Common myeloid progenitor, CD34-positive (primary cell): ENCODE measurements at regions not wholly inside any gene's neighbourhood (a gene's known extent, or its start where the extent isn't known, plus 50 kb on each side); places are given as distances from the start of the nearest gene placed in this dataset.

Experiments
- CTCF ChIA-PET: fragments of 350-600 bp; sonication (Branson Sonifier 250); formaldehyde crosslinking; loops from one replicate; lab custom pipeline; 2021; ENCODE audit warnings: antibody characterized with exemption; lab: Charles Lee
- POLR2A ChIA-PET: fragments of 350-600 bp; sonication (Branson Sonifier 250); formaldehyde crosslinking; loops from one replicate; lab custom pipeline; 2021; ENCODE audit warnings: antibody characterized with exemption; lab: Charles Lee
- DNase-seq, 3 donors: peaks; one replicate each; pipeline versions ENCODE4 v3.0.0 to v3.0.0-alpha.2; 2013
- H3K27ac ChIP-seq, 2 experiments: 1 replicate in 1 of 2; 2 replicates in 1 of 2; pipeline ENCODE4 v1.7.0; 2013; ENCODE audit warnings: inconsistent platforms in 2 of 2, low read length in 2 of 2, mild to moderate bottlenecking in 2 of 2, low read depth in 1 of 2, moderate library complexity in 1 of 2; ENCODE audit not compliant: severe bottlenecking in 2 of 2, insufficient read depth in 1 of 2, poor library complexity in 1 of 2
- H3K27me3 ChIP-seq, 5 experiments: replicated peaks in 2 of 5; 1 replicate in 3 of 5; 2 replicates in 2 of 5; pipeline versions ENCODE4 v1.6.1 to v1.7.0; 2013; ENCODE audit warnings: low read length in 4 of 5, mild to moderate bottlenecking in 2 of 5, moderate library complexity in 2 of 5, inconsistent platforms in 1 of 5; ENCODE audit not compliant: insufficient read depth in 5 of 5, control insufficient read depth in 4 of 5
- H3K36me3 ChIP-seq, 4 experiments: 1 replicate in 2 of 4; 2 replicates in 2 of 4; pipeline versions ENCODE4 v1.6.1 to v1.7.0; 2013; ENCODE audit warnings: low read length in 3 of 4, control low read depth in 1 of 4, mild to moderate bottlenecking in 1 of 4; ENCODE audit not compliant: control insufficient read depth in 4 of 4, insufficient read depth in 4 of 4
- H3K4me1 ChIP-seq, 4 experiments: 1 replicate in 3 of 4; 2 replicates in 1 of 4; pipeline versions ENCODE4 v1.6.1 to v1.7.1; 2013; ENCODE audit warnings: low read length in 3 of 4, mild to moderate bottlenecking in 3 of 4, control low read depth in 1 of 4, inconsistent platforms in 1 of 4, moderate library complexity in 1 of 4; ENCODE audit not compliant: control insufficient read depth in 4 of 4, insufficient read depth in 4 of 4; ENCODE audit errors: control extremely low read depth in 1 of 4
- H3K4me3 ChIP-seq, 7 experiments: 1 replicate in 4 of 7; 2 replicates in 3 of 7; pipeline versions ENCODE4 v1.5.1 to v1.7.0; 2013; ENCODE audit warnings: mild to moderate bottlenecking in 7 of 7, low read length in 6 of 7, moderate library complexity in 6 of 7, inconsistent platforms in 2 of 7, low read depth in 2 of 7, control low read depth in 1 of 7; ENCODE audit not compliant: insufficient read depth in 4 of 7, control insufficient read depth in 1 of 7; ENCODE audit errors: extremely low read depth in 1 of 7
- H3K9me3 ChIP-seq, 5 experiments: 1 replicate in 4 of 5; 2 replicates in 1 of 5; pipeline versions ENCODE4 v1.6.1 to v1.7.1; 2013; ENCODE audit warnings: low read length in 4 of 5, mild to moderate bottlenecking in 2 of 5, inconsistent platforms in 1 of 5, low read depth in 1 of 5, moderate library complexity in 1 of 5; ENCODE audit not compliant: control insufficient read depth in 4 of 5, insufficient read depth in 2 of 5; ENCODE audit errors: control extremely low read depth in 1 of 5
- WGBS: methylation state at CpG from one replicate; pipeline ENCODE4 v1.1.5; 2013; ENCODE audit not compliant: insufficient coverage; 5-methylcytosine and 5-hydroxymethylcytosine counted together

DNA sequence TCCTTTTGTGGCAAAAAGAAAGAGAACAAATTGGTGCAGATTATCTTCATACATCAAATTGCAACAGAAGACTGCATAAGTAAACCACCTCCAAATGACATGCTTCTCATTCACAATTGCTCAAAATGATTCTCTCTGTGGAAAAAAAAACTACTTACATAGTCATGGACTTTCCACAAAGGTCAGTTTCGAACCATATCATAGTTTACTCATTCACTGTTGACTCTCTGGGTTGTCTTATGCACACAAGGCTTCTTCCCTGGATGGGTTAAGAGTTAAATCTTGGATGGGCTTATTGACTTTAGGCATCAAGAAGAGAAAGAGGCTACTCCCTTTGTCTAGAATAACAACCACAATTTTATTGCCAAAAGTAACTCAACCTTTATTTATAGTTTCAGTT is 91.3 kb upstream of the RAB27B start:
- no peak overlapping the region for H3K4me3 ChIP-seq
- ChIA-PET POLR2A (no interaction called here), CTCF (no interaction called here)
- no peak overlapping the region for H3K27ac ChIP-seq
- no peak for DNase-seq
- peaks cover 0 to 12% (median 11%) of the 10 kb centered on the region in 5 experiments for H3K27me3 ChIP-seq
- H3K4me1 ChIP-seq: no peaks in the 10 kb centered on the region
- no peaks in the 10 kb centered on the region for H3K9me3 ChIP-seq
- no peaks in the 10 kb centered on the region for H3K36me3 ChIP-seq
- WGBS: no CpG with 5 or more reads among the region's 1 CpG

DNA sequence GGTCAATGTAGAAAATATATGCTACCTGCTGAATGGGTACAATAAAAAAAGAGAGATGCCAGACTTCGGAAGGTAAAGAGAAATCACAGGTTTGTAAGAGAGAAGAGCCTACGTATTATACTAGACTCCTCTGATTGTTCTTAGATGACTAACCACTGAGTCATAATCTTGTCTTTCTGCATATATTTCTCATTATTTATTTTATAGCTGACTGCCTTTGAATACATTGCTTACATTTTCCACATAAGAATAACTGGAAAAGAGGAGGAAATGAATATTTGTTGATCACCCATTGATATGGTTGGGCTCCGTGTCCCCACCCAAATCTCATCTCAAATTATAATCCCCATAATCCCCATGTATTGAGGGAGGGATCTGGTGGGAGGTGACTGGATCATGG is 90.3 kb upstream of the RAB27B start:
- POLR2A ChIA-PET: no interaction called here
- H3K4me3 ChIP-seq: no peak overlapping the region
- CTCF ChIA-PET: no interaction called here
- H3K27ac ChIP-seq: no peak overlapping the region
- H3K27me3 ChIP-seq: peaks cover 0 to 11% (median 8%) of the 10 kb centered on the region in 5 experiments
- no peaks in the 10 kb centered on the region for H3K36me3 ChIP-seq
- no peak for DNase-seq
- 100% methylated on average over 1 of the region's 3 CpGs for WGBS
- no peaks in the 10 kb centered on the region for H3K4me1 ChIP-seq
- no peaks in the 10 kb centered on the region for H3K9me3 ChIP-seq

DNA sequence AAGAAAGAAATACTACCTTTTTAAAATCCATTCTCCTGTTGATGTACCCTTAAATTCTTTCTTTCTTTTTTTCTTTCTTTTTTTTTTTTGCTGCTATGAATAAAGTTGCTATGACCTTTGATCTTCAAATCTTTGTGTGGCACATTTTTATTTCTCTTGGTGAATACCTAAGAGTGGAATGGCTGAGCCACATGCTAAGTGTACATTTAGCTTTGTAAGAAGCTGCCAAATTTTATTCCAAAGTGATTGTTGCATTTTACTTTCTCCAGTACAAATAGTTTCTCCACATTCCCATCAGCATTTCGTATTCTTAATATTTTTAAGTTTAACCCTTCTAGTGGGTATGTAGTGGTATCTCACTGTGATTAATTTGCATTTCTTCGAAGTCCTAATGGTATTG is 88.8 kb upstream of the RAB27B start:
- H3K9me3 ChIP-seq: no peaks in the 10 kb centered on the region
- DNase-seq: no peak
- peaks cover 0 to 6% (median 0%) of the 10 kb centered on the region in 5 experiments for H3K27me3 ChIP-seq
- ChIA-PET POLR2A (no interaction called here), CTCF (interaction anchor here (1.2 kb wide), 1 partner anchor 61 kb away, joined by 3 read pairs; no protein-coding TSS in a partner anchor)
- no peak overlapping the region for H3K4me3 ChIP-seq
- H3K36me3 ChIP-seq: no peaks in the 10 kb centered on the region
- WGBS: no CpG with 5 or more reads among the region's 2 CpGs
- no peaks in the 10 kb centered on the region for H3K4me1 ChIP-seq
- no peak overlapping the region for H3K27ac ChIP-seq

DNA sequence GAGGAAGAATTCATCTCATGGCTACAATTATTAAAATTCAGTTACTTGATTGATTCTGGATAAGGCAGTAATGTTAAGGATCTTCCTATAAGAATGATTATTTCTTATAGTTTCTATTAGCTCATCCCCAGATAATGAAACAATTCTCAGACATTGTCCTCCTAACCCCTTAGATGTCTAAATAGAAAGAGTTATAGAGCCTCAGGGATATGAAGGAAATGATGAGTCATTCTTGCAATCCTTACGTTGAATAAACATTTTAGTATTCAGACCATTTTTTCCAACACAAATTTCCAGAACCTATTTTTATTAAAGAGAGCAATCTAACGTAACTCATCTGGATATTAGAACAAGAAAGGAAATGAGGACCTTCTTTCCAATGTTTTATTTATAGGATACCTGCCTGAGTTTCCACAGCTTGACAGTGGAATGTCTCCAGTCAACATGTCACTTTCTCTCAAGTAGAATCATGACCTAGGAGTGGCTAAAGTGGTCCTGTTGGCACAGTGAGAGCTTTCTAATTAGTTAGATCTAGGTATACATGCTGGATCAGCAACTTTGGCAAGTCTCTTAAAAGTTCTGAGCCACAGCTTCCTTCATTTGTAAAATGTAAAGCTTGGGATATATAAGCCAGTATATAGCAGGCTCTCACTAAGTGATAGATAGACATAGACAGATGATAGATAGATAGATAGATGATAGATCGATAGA is 88.0 kb upstream of the RAB27B start:
- Histone ChIP-seq H3K4me3 (no peak overlapping the region), H3K27me3 (peaks cover 0 to 6% (median 0%) of the 10 kb centered on the region in 5 experiments), H3K9me3 (no peaks in the 10 kb centered on the region), H3K27ac (no peak overlapping the region), H3K4me1 (no peaks in the 10 kb centered on the region), H3K36me3 (no peaks in the 10 kb centered on the region)
- ChIA-PET POLR2A (interaction anchor here (0.7 kb wide), 1 partner anchor 14 kb away, joined by 3 read pairs; no protein-coding TSS in a partner anchor), CTCF (interaction anchor here (1.2 kb wide), 2 partner anchors 54 to 60 kb away, joined by 3 read pairs; no protein-coding TSS in a partner anchor)
- 60% methylated on average over 3 of the region's 3 CpGs for WGBS
- peak in 1 of 3 donors; percentile 17 for DNase-seq

DNA sequence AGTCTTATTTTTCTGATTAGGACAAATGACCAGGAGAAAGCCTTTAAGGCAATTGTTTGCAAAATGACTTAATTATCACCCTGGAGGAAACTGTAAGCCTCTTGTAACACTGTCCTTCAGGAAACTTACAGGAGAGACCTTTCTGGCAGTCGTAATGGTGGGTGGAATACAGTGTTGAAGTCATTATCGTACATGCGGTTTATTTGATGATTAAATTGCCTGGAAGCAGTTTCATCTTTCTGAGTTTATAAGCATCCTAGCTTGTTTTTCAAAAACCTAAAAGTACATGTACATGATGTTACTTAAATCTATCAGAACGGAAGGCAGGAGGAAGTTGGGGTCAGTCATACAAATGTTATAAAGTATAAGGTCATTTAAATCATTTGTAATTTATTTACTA is 86.2 kb upstream of the RAB27B start:
- no peak for DNase-seq
- 100% methylated on average over 2 of the region's 4 CpGs for WGBS
- ChIA-PET POLR2A (no interaction called here), CTCF (interaction anchor here (1.0 kb wide), 1 partner anchor 27 kb away, joined by 3 read pairs; no protein-coding TSS in a partner anchor)
- Histone ChIP-seq H3K4me3 (no peak overlapping the region), H3K9me3 (no peaks in the 10 kb centered on the region), H3K27me3 (peaks cover 0 to 2% (median 0%) of the 10 kb centered on the region in 5 experiments), H3K36me3 (no peaks in the 10 kb centered on the region), H3K27ac (no peak overlapping the region), H3K4me1 (no peaks in the 10 kb centered on the region)

DNA sequence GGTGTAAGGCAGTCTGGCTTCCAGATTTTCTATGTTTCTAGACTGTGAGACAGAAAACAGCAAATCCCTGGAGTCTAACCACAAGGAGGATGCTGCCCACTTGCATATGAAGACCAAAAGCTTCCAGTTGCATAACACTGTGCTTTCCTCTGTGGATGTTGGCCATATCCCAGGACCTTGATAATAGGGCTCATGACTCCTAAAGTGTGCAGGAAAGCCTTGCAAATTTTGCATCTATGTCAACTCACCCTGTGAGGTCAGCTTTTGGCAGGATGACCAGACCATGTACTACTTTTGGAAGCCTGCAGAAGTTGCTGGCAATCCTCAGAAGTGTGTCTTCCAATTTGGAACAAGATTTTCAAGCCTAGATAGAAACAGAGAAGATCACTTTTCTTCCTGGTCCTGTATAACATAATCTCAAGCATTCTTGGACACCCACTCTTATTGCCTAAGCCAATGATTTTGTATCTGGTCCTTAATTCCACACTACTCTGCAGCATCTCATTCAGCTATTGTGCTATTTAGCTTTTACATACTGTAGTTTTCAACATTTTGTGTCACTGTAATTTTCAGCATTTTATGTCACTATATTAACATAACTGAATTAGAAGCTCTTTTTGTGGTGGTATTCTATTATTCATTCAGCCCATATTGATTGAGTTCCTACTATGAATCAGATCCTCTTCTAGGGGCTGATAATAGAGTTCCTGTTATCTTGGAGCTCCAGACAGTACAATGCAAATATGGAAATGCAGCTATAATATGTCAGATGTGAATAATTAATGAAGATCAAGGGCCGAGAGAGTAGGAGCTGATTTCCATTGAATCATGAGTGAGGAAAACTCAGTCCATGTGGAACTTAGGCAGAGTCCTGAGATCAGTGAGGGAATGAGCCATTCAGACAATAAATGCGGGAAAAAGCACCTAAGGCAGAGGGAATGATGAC is 85.3 kb upstream of the RAB27B start:
- POLR2A ChIA-PET: no interaction called here
- no peak for DNase-seq
- WGBS: 90% methylated on average over 2 of the region's 2 CpGs

More for the DNA sequence above, 85.3 kb upstream of the RAB27B start:
- no peak overlapping the region for H3K27ac ChIP-seq
- no peak overlapping the region for H3K4me3 ChIP-seq
- no peaks in the 10 kb centered on the region for H3K36me3 ChIP-seq
- CTCF ChIA-PET: interaction anchor here (1.0 to 1.4 kb wide), 2 partner anchors 21 to 25 kb away, joined by 3 read pairs; no protein-coding TSS in a partner anchor
- H3K9me3 ChIP-seq: no peaks in the 10 kb centered on the region
- H3K4me1 ChIP-seq: no peaks in the 10 kb centered on the region
- peaks cover 0 to 2% (median 0%) of the 10 kb centered on the region in 5 experiments for H3K27me3 ChIP-seq
